ENCODE measurements at regions not wholly inside any gene's neighbourhood (a gene's known extent, or its start where the extent isn't known, plus 50 kb on each side); places are given as distances from the start of the nearest gene placed in this dataset.

GRCh38 chr13:83272652-83273240 is 609.5 kb downstream of the SLITRK1 start:
- WGBS, 2 donors: 62 to 66% methylated on average over 1 of the region's 1 CpG
- Histone ChIP-seq H3K27ac (no peak overlapping the region), H3K36me3 (no peaks in the 10 kb centered on the region), H3K4me1 (no peaks in the 10 kb centered on the region), H3K4me3 (no peak overlapping the region), H3K9me3 (no peaks in the 10 kb centered on the region), H3K27me3 (no peaks in the 10 kb centered on the region)
- no peak for DNase-seq
- intact Hi-C loops (cut with DNase I): no loop called here
- no peak for TF ChIP-seq POLR2AphosphoS5 (IDR thresholded peaks at IDR 0.05)
- TF ChIP-seq CTCF (IDR thresholded peaks at IDR 0.05): no peak
- no peak for TF ChIP-seq EP300 (IDR thresholded peaks at IDR 0.05)
- no peak for TF ChIP-seq POLR2A (IDR thresholded peaks at IDR 0.05)

DNA sequence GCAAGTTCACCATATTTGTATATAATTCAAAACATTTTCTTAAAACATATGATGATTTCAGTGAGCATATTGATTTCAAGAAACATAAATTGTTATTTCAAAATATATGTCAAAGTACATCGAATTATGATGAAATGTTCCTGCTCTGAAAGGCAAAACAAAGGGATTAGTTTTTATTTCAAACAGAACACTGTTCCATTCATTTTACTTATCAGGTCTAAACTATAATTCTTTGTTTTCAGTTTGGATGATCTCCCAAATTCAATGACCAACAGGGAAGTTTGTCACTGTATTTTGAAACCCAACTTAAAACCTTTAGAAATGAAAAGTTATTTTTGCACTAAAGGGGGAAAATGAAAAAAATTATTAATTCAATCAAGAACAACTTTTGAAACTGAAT is 610.2 kb downstream of the SLITRK1 start:
- no peak for DNase-seq
- Histone ChIP-seq H3K9me3 (no peaks in the 10 kb centered on the region), H3K4me1 (no peaks in the 10 kb centered on the region), H3K36me3 (no peaks in the 10 kb centered on the region), H3K4me3 (no peak overlapping the region), H3K27ac (no peak overlapping the region), H3K27me3 (no peaks in the 10 kb centered on the region)
- intact Hi-C loops (cut with DNase I): no loop called here
- WGBS, 2 donors: 70 to 71% methylated on average over 1 of the region's 1 CpG
- TF ChIP-seq POLR2A (IDR thresholded peaks at IDR 0.05): no peak
- no peak for TF ChIP-seq CTCF (IDR thresholded peaks at IDR 0.05)
- no peak for TF ChIP-seq EP300 (IDR thresholded peaks at IDR 0.05)
- TF ChIP-seq POLR2AphosphoS5 (IDR thresholded peaks at IDR 0.05): no peak

GRCh38 chr13:83265279-83265678 is 617.0 kb downstream of the SLITRK1 start:
- no peak for DNase-seq
- Histone ChIP-seq H3K27ac (no peak overlapping the region), H3K36me3 (no peaks in the 10 kb centered on the region), H3K9me3 (no peaks in the 10 kb centered on the region), H3K27me3 (no peaks in the 10 kb centered on the region), H3K4me3 (no peak overlapping the region), H3K4me1 (no peaks in the 10 kb centered on the region)
- TF ChIP-seq EP300 (IDR thresholded peaks at IDR 0.05): no peak
- no peak for TF ChIP-seq POLR2A (IDR thresholded peaks at IDR 0.05)
- TF ChIP-seq CTCF (IDR thresholded peaks at IDR 0.05): no peak
- TF ChIP-seq POLR2AphosphoS5 (IDR thresholded peaks at IDR 0.05): no peak
- 62 to 82% methylated on average over 5 of the region's 5 CpGs for WGBS, 2 donors
- intact Hi-C loops (cut with DNase I): no loop called here

- 87 to 90% methylated on average over 6 of the region's 6 CpGs for WGBS, 2 donors
- Histone ChIP-seq H3K27me3 (no peaks in the 10 kb centered on the region), H3K27ac (no peak overlapping the region), H3K4me1 (no peaks in the 10 kb centered on the region), H3K4me3 (no peak overlapping the region), H3K36me3 (no peaks in the 10 kb centered on the region), H3K9me3 (peaks cover 0 to 3% (median 0%) of the 10 kb centered on the region in 4 donors)
- DNase-seq: no peak
- TF ChIP-seq EP300 (IDR thresholded peaks at IDR 0.05) (no peak), CTCF (IDR thresholded peaks at IDR 0.05) (no peak), POLR2AphosphoS5 (IDR thresholded peaks at IDR 0.05) (no peak), POLR2A (IDR thresholded peaks at IDR 0.05) (no peak)
- intact Hi-C loops (cut with DNase I): no loop called here
These were observed 633.5 kb downstream of the SLITRK1 start for GRCh38 chr13:83248751-83249150.

DNA sequence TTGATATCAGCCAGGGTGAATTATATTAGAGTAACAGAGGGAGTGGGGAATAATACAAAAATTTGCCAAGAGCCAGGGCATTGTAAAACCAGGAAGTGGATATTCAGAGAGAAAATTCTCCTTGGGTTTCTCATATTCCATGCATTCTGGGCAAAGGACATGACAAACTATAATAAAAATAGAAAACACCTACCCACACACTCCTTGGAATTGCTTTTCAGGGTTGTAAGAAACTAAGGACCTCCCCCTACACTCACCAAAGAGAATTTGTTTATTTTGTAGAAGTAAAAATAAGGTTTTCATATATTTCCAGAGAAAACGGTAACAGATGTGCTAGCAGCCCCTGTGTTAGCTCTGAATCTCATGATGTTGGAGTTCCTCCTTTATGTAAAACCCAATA is 649.6 kb downstream of the SLITRK1 start:
- H3K27ac ChIP-seq: no peak overlapping the region
- no peak for DNase-seq
- H3K27me3 ChIP-seq: no peaks in the 10 kb centered on the region
- 70 to 74% methylated on average over 1 of the region's 1 CpG for WGBS, 2 donors
- no peaks in the 10 kb centered on the region for H3K4me1 ChIP-seq
- TF ChIP-seq EP300 (IDR thresholded peaks at IDR 0.05) (no peak), CTCF (IDR thresholded peaks at IDR 0.05) (no peak), POLR2AphosphoS5 (IDR thresholded peaks at IDR 0.05) (no peak), POLR2A (IDR thresholded peaks at IDR 0.05) (no peak)
- no peaks in the 10 kb centered on the region for H3K9me3 ChIP-seq
- intact Hi-C loops (cut with DNase I): no loop called here
- no peak overlapping the region for H3K4me3 ChIP-seq
- no peaks in the 10 kb centered on the region for H3K36me3 ChIP-seq

Measured in sigmoid colon (tissue), 6 donors.